K562 (cell line): ENCODE measurements at regions not wholly inside any gene's neighbourhood (a gene's known extent, or its start where the extent isn't known, plus 50 kb on each side); places are given as distances from the start of the nearest gene placed in this dataset.

Experiments
- CEBPB ChIP-seq: fragments of 450-650 bp; IDR thresholded peaks from 2 replicates; pipeline ENCODE4 v1.6.1; 2016; ENCODE audit warnings: missing genetic modification characterization, missing compliant biosample characterization
- REST ChIP-seq, 2 experiments: fragments of 450-650 bp; formaldehyde crosslinking in 1 of 2; IDR thresholded peaks; 2 replicates each; pipeline versions ENCODE4 v1.4.0 to v1.6.1; 2014 to 2020; ENCODE audit warnings: mild to moderate bottlenecking in 2 of 2, borderline replicate concordance in 1 of 2, low read depth in 1 of 2
- STAT5A ChIP-seq: IDR thresholded peaks from 2 replicates; pipeline ENCODE4 v1.6.1; 2012; ENCODE audit warnings: low read length, inconsistent platforms, borderline replicate concordance
- ZNF318 ChIP-seq, 2 experiments: fragments of 450-650 bp; IDR thresholded peaks; 2 replicates each; pipeline ENCODE4 v1.6.1; 2016; ENCODE audit warnings: mild to moderate bottlenecking in 2 of 2, borderline replicate concordance in 1 of 2, low read depth in 1 of 2, moderate library complexity in 1 of 2

GRCh38 chr3:124558991-124559845 is 171.0 kb upstream of the UMPS start (continued):
- no peak for TF ChIP-seq REST (IDR thresholded peaks at IDR 0.05; ENCODE audit: borderline replicate concordance)
- TF ChIP-seq REST (CRISPR knock-in tag; IDR thresholded peaks at IDR 0.05; ENCODE audit: low read depth) = no peak
- peak; percentile 53 for TF ChIP-seq CEBPB (tag)
- TF ChIP-seq ZNF318 (IDR thresholded peaks at IDR 0.05; ENCODE audit: borderline replicate concordance in 1 of 2, low read depth in 1 of 2) = no peak
- no peak for TF ChIP-seq STAT5A
